Prostate gland (tissue), 2 donors: ENCODE measurements at regions not wholly inside any gene's neighbourhood (a gene's known extent, or its start where the extent isn't known, plus 50 kb on each side); places are given as distances from the start of the nearest gene placed in this dataset.

Experiments used
- DNase-seq: peaks from one replicate; pipeline ENCODE4 v3.0.0-alpha.2; 2019; ENCODE audit warnings: low spot score
- H3K27ac ChIP-seq, 2 donors: fragments of 200-600 bp; sonication (generic); 2 replicates each; pipeline ENCODE4 v1.5.1; 2017 to 2019
- H3K27me3 ChIP-seq: fragments of 200-600 bp; sonication (generic); replicated peaks from 2 replicates; pipeline ENCODE4 v1.5.1; 2019; ENCODE audit not compliant: insufficient read depth
- H3K36me3 ChIP-seq, 2 donors: fragments of 200-600 bp; sonication (generic); 1 replicate in 1 of 2; 2 replicates in 1 of 2; pipeline versions ENCODE4 v1.5.1 to v1.8.1; 2017 to 2019
- H3K4me1 ChIP-seq: fragments of 200-600 bp; sonication (generic); replicated peaks from 2 replicates; pipeline ENCODE4 v1.5.1; 2019
- H3K4me3 ChIP-seq, 2 donors: fragments of 200-600 bp; sonication (generic); 2 replicates each; pipeline ENCODE4 v1.5.1; 2017 to 2019
- H3K9me3 ChIP-seq: fragments of 200-600 bp; sonication (generic); 2 replicates; pipeline ENCODE4 v1.5.1; 2017
- CTCF ChIP-seq, 4 experiments: fragments of 200-600 bp in 2 of 4; fragments of 450-650 bp in 2 of 4; sonication (generic) in 2 of 4; IDR thresholded peaks; 1 replicate in 3 of 4; 2 replicates in 1 of 4; pipeline ENCODE4 v1.5.1; 2016 to 2019; ENCODE audit warnings: antibody characterized with exemption in 4 of 4, mild to moderate bottlenecking in 2 of 4, moderate library complexity in 2 of 4
- POLR2A ChIP-seq: fragments of 450-650 bp; IDR thresholded peaks from one replicate; pipeline ENCODE4 v1.6.1; 2016; ENCODE audit warnings: antibody characterized with exemption, mild to moderate bottlenecking
- POLR2AphosphoS5 ChIP-seq: sonication (generic); formaldehyde crosslinking; IDR thresholded peaks from one replicate; pipeline ENCODE4 v1.6.1; 2017; ENCODE audit warnings: antibody characterized with exemption
- WGBS: methylation state at CpG from one replicate; pipeline ENCODE4 v1.1.5; 2018; 5-methylcytosine and 5-hydroxymethylcytosine counted together
- intact Hi-C: fragments of 100-400 bp; cut with DNase I; formaldehyde crosslinking; loops from one replicate; pipeline ENCODE4 v1.14.2; 2022

GRCh38 chr5:18243846-18244245, 609.6 kb downstream of the TAF11L14 start:
- no peak overlapping the region for H3K4me3 ChIP-seq
- no peaks in the 10 kb centered on the region for H3K9me3 ChIP-seq
- no peaks in the 10 kb centered on the region for H3K27me3 ChIP-seq
- intact Hi-C loops, result no loop called here
- DNase-seq, result no peak
- H3K4me1 ChIP-seq, result no peaks in the 10 kb centered on the region
- WGBS, result 88% methylated on average over 2 of the region's 2 CpGs
- no peaks in the 10 kb centered on the region for H3K36me3 ChIP-seq
- no peak for TF ChIP-seq POLR2AphosphoS5
- no peak for TF ChIP-seq CTCF (IDR thresholded peaks at IDR 0.05)
- no peak for TF ChIP-seq POLR2A
- H3K27ac ChIP-seq, result no peak overlapping the region

GRCh38 chr5:18244309-18244708, 610.0 kb downstream of the TAF11L14 start:
- Histone ChIP-seq H3K27me3 (no peaks in the 10 kb centered on the region), H3K4me3 (no peak overlapping the region), H3K27ac (no peak overlapping the region), H3K36me3 (no peaks in the 10 kb centered on the region), H3K4me1 (no peaks in the 10 kb centered on the region), H3K9me3 (no peaks in the 10 kb centered on the region)
- TF ChIP-seq POLR2AphosphoS5 (no peak), POLR2A (no peak), CTCF (IDR thresholded peaks at IDR 0.05) (no peak)
- intact Hi-C loops, result no loop called here
- no peak for DNase-seq

GRCh38 chr5:18252559-18252958, 618.3 kb downstream of the TAF11L14 start:
- no peaks in the 10 kb centered on the region for H3K9me3 ChIP-seq
- no peaks in the 10 kb centered on the region for H3K36me3 ChIP-seq
- TF ChIP-seq POLR2A (no peak), CTCF (IDR thresholded peaks at IDR 0.05) (no peak), POLR2AphosphoS5 (no peak)
- intact Hi-C loops, result no loop called here
- no peak overlapping the region for H3K27ac ChIP-seq
- no peaks in the 10 kb centered on the region for H3K27me3 ChIP-seq
- H3K4me3 ChIP-seq, result no peak overlapping the region
- H3K4me1 ChIP-seq, result no peaks in the 10 kb centered on the region
- no peak for DNase-seq
- WGBS, result 98% methylated on average over 3 of the region's 3 CpGs

DNA sequence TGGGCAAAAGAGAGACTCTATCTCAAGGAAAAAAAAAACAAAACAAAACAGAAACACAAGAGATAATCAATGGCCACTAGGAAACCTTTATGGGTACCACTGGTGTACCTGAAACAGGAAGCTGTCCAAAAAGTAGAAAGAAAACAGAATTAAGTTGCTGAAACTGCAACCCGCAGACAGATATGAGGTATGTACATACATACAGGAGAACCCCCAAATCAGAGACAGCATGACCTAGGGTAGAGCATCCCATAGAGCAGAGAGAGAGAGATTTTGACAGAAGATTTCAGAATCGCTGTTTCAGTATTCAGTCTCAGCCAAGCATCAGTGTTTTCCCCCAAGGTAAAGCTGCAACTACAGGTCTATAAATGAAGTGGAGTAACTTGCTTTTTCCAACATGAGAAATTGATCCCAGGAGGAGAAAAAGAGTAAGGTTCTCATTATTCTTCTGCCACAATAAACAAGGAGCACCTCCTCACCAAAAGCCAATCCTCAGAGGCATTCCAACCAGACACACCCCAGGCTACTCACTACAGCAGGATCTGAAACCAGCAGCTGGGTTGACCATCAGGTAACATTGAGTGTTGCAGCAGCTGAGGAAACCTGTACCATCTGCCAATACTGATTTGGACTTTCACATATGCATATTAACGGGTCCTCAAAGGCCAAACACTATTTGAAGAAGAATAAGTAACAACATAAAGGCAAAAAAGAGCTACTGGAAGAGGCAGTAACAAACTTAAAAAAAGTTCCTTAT, 630.0 kb downstream of the TAF11L14 start:
- intact Hi-C loops, result no loop called here
- no peak overlapping the region for H3K4me3 ChIP-seq
- H3K36me3 ChIP-seq, result no peaks in the 10 kb centered on the region
- H3K27me3 ChIP-seq, result no peaks in the 10 kb centered on the region
- TF ChIP-seq CTCF (IDR thresholded peaks at IDR 0.05) (no peak), POLR2AphosphoS5 (no peak), POLR2A (no peak)
- DNase-seq, result no peak
- WGBS, result 94% methylated on average over 3 of the region's 3 CpGs
- no peaks in the 10 kb centered on the region for H3K4me1 ChIP-seq
- H3K27ac ChIP-seq, result no peak overlapping the region
- H3K9me3 ChIP-seq, result no peaks in the 10 kb centered on the region

DNA sequence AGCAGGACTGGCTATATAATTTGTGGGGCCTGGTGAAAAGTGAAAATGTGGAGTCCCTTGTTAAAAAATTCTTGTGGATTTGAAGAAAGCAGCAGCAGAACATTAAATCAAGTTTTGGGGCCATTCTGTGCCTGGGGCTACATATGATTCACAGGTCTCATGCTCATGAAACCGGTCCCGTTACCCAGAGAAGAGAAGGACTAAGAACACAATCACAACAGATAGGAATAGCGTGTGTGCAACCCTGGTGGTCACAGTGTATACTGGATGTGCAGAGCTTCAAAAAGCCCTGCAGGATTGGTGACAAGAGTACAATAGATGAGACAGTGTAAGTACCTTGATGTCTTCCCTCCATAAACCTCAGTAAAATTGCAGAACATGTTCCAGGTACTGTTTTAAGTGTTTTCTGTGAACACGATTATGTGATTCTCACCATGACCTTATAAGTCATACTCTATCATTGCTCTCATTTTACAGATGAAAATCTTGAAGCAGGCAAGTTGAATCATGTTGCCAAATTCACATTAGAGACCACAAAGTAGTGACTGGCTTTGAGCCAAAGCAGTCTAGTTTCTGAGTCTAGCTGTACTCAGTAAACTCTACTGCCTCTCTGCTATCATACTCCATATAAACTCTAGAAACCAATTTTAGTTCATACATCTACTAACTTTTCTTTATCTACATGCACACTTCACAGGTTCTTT, 636.5 kb downstream of the TAF11L14 start:
- WGBS, result 50% methylated on average over 4 of the region's 4 CpGs
- intact Hi-C loops, result no loop called here
- Histone ChIP-seq H3K36me3 (no peaks in the 10 kb centered on the region), H3K4me1 (no peaks in the 10 kb centered on the region), H3K27me3 (no peaks in the 10 kb centered on the region), H3K4me3 (no peak overlapping the region), H3K9me3 (no peaks in the 10 kb centered on the region), H3K27ac (no peak overlapping the region)
- no peak for DNase-seq
- no peak for TF ChIP-seq POLR2AphosphoS5
- no peak for TF ChIP-seq CTCF (IDR thresholded peaks at IDR 0.05)
- no peak for TF ChIP-seq POLR2A
